ENCODE measurements at regions not wholly inside any gene's neighbourhood (a gene's known extent, or its start where the extent isn't known, plus 50 kb on each side); places are given as distances from the start of the nearest gene placed in this dataset.

DNA sequence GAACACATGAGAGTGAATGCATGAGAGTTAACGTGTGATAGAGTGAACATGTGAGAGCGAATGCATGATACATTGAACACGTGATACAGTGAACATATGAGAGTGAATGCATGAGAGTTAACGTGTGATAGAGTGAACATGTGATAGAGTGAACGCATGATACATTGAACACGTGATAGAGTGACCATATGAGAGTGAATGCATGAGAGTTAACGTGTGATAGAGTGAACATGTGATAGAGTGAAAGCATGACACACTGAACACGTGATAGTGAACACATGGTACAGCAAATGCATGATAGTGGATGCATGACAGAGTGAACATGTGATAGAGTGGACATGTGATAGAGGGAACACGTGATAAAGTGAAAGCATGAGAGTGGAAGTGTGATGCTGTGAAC, 517.9 kb downstream of the EIPR1 start:
- Histone ChIP-seq H3K27me3 (ENCODE audit: control insufficient read depth in 4 of 4, insufficient read depth in 4 of 4, low read length in 3 of 4) (peaks cover 0 to 2% (median 0%) of the 10 kb centered on the region in 4 donors), H3K36me3 (ENCODE audit: control insufficient read depth in 4 of 4, insufficient read depth in 3 of 4, low read depth in 1 of 4, low read length in 3 of 4) (no peaks in the 10 kb centered on the region), H3K9me3 (ENCODE audit: control insufficient read depth in 4 of 4, low read length in 3 of 4) (peaks cover 0 to 4% (median 0%) of the 10 kb centered on the region in 4 donors), H3K4me1 (ENCODE audit: control insufficient read depth in 4 of 4, insufficient read depth in 4 of 4, low read length in 3 of 4) (no peaks in the 10 kb centered on the region), H3K4me3 (ENCODE audit: low read depth in 1 of 3, low read length in 3 of 3) (no peak overlapping the region), H3K9ac (ENCODE audit: low read depth in 1 of 2, low read length in 2 of 2) (no peak overlapping the region), H3K27ac (ENCODE audit: low read depth in 1 of 2, low read length in 2 of 2) (no peak overlapping the region)
- DNase-seq (ENCODE audit: low spot score) = no peak
- WGBS = 80% methylated on average over 9 of the region's 9 CpGs
- TF ChIP-seq HNF4G (IDR thresholded peaks at IDR 0.05) (no peak), YY1 (IDR thresholded peaks at IDR 0.05) (no peak), FOXA1 (IDR thresholded peaks at IDR 0.05) (no peak), CTCF (IDR thresholded peaks at IDR 0.05; ENCODE audit: low read depth, low read length, missing input control) (no peak), JUND (IDR thresholded peaks at IDR 0.05) (no peak), RAD21 (IDR thresholded peaks at IDR 0.05) (no peak), TAF1 (conservative IDR thresholded peaks at IDR 0.05) (no peak), HNF4A (conservative IDR thresholded peaks at IDR 0.05) (no peak), RXRA (IDR thresholded peaks at IDR 0.05) (no peak), SP1 (IDR thresholded peaks at IDR 0.05) (no peak), MAX (IDR thresholded peaks at IDR 0.05) (no peak), REST (IDR thresholded peaks at IDR 0.05) (no peak), FOXA2 (IDR thresholded peaks at IDR 0.05) (no peak)
- TF ChIP-seq, protein P1, sequence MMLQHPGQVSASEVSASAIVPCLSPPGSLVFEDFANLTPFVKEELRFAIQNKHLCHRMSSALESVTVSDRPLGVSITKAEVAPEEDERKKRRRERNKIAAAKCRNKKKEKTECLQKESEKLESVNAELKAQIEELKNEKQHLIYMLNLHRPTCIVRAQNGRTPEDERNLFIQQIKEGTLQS (IDR thresholded peaks at IDR 0.05) = no peak

GRCh38 chr2:2859164-2859563, 518.5 kb downstream of the EIPR1 start:
- Histone ChIP-seq H3K27ac (ENCODE audit: low read depth in 1 of 2, low read length in 2 of 2) (no peak overlapping the region), H3K27me3 (ENCODE audit: control insufficient read depth in 4 of 4, insufficient read depth in 4 of 4, low read length in 3 of 4) (peaks cover 0 to 2% (median 0%) of the 10 kb centered on the region in 4 donors), H3K4me1 (ENCODE audit: control insufficient read depth in 4 of 4, insufficient read depth in 4 of 4, low read length in 3 of 4) (no peaks in the 10 kb centered on the region), H3K9ac (ENCODE audit: low read depth in 1 of 2, low read length in 2 of 2) (no peak overlapping the region), H3K9me3 (ENCODE audit: control insufficient read depth in 4 of 4, low read length in 3 of 4) (peaks cover 0 to 4% (median 0%) of the 10 kb centered on the region in 4 donors), H3K4me3 (ENCODE audit: low read depth in 1 of 3, low read length in 3 of 3) (no peak overlapping the region), H3K36me3 (ENCODE audit: control insufficient read depth in 4 of 4, insufficient read depth in 3 of 4, low read depth in 1 of 4, low read length in 3 of 4) (no peaks in the 10 kb centered on the region)
- DNase-seq (ENCODE audit: low spot score) = no peak
- TF ChIP-seq JUND (IDR thresholded peaks at IDR 0.05) (no peak), FOXA2 (IDR thresholded peaks at IDR 0.05) (no peak), GABPA (IDR thresholded peaks at IDR 0.05 in 1 of 2, conservative IDR thresholded peaks at IDR 0.05 in 1 of 2) (no peak), YY1 (IDR thresholded peaks at IDR 0.05) (no peak), TAF1 (conservative IDR thresholded peaks at IDR 0.05) (no peak), CTCF (IDR thresholded peaks at IDR 0.05; ENCODE audit: low read depth, low read length, missing input control) (no peak), EGR1 (IDR thresholded peaks at IDR 0.05; ENCODE audit: low read depth in 2 of 2) (no peak), RXRA (IDR thresholded peaks at IDR 0.05) (no peak), HNF4A (conservative IDR thresholded peaks at IDR 0.05) (no peak)
- TF ChIP-seq, protein P1 (IDR thresholded peaks at IDR 0.05) = no peak
- WGBS = 93% methylated on average over 15 of the region's 15 CpGs

All from liver (tissue), 8 donors.